ENCODE measurements at regions not wholly inside any gene's neighbourhood (a gene's known extent, or its start where the extent isn't known, plus 50 kb on each side); places are given as distances from the start of the nearest gene placed in this dataset.

GRCh38 chr10:3485057-3485686 is 299.8 kb downstream of the KLF6 start:
- no peak overlapping the region for H3K9ac ChIP-seq (ENCODE audit: low read length)
- H3K9me3 ChIP-seq (ENCODE audit: control insufficient read depth, low read depth, low read length) = no peaks in the 10 kb centered on the region
- H3K36me3 ChIP-seq (ENCODE audit: control insufficient read depth, low read depth, low read length) = no peaks in the 10 kb centered on the region
- no peak overlapping the region for H3K27ac ChIP-seq (ENCODE audit: low read length)
- no peaks in the 10 kb centered on the region for H3K27me3 ChIP-seq (ENCODE audit: control insufficient read depth, insufficient read depth, low read length)
- peaks cover 22% of the 10 kb centered on the region for H3K4me1 ChIP-seq (ENCODE audit: control insufficient read depth, low read depth, low read length)
- H3K4me3 ChIP-seq (ENCODE audit: low read length) = no peak overlapping the region

GRCh38 chr10:3484306-3485056 is 300.5 kb downstream of the KLF6 start:
- Histone ChIP-seq H3K9me3 (ENCODE audit: control insufficient read depth, low read depth, low read length) (no peaks in the 10 kb centered on the region), H3K9ac (ENCODE audit: low read length) (no peak overlapping the region), H3K4me1 (ENCODE audit: control insufficient read depth, low read depth, low read length) (peaks cover 22% of the 10 kb centered on the region), H3K4me3 (ENCODE audit: low read length) (no peak overlapping the region), H3K27ac (ENCODE audit: low read length) (no peak overlapping the region), H3K27me3 (ENCODE audit: control insufficient read depth, insufficient read depth, low read length) (no peaks in the 10 kb centered on the region), H3K36me3 (ENCODE audit: control insufficient read depth, low read depth, low read length) (no peaks in the 10 kb centered on the region)

- H3K9ac ChIP-seq (ENCODE audit: low read length) = no peak overlapping the region
- H3K36me3 ChIP-seq (ENCODE audit: control insufficient read depth, low read depth, low read length) = no peaks in the 10 kb centered on the region
- peaks cover 22% of the 10 kb centered on the region for H3K4me1 ChIP-seq (ENCODE audit: control insufficient read depth, low read depth, low read length)
- no peaks in the 10 kb centered on the region for H3K27me3 ChIP-seq (ENCODE audit: control insufficient read depth, insufficient read depth, low read length)
- no peaks in the 10 kb centered on the region for H3K9me3 ChIP-seq (ENCODE audit: control insufficient read depth, low read depth, low read length)
- H3K4me3 ChIP-seq (ENCODE audit: low read length) = no peak overlapping the region
- no peak overlapping the region for H3K27ac ChIP-seq (ENCODE audit: low read length)
These were observed 302.6 kb downstream of the KLF6 start for GRCh38 chr10:3482200-3482993.

- no peaks in the 10 kb centered on the region for H3K9me3 ChIP-seq (ENCODE audit: control insufficient read depth, low read depth, low read length)
- H3K4me3 ChIP-seq (ENCODE audit: low read length) = no peak overlapping the region
- H3K4me1 ChIP-seq (ENCODE audit: control insufficient read depth, low read depth, low read length) = peaks cover 15% of the 10 kb centered on the region
- H3K27ac ChIP-seq (ENCODE audit: low read length) = no peak overlapping the region
- no peaks in the 10 kb centered on the region for H3K36me3 ChIP-seq (ENCODE audit: control insufficient read depth, low read depth, low read length)
- H3K9ac ChIP-seq (ENCODE audit: low read length) = no peak overlapping the region
- no peaks in the 10 kb centered on the region for H3K27me3 ChIP-seq (ENCODE audit: control insufficient read depth, insufficient read depth, low read length)
These were observed 303.5 kb downstream of the KLF6 start for GRCh38 chr10:3481496-3481895.

GRCh38 chr10:3480990-3481315 is 304.1 kb downstream of the KLF6 start:
- no peak overlapping the region for H3K27ac ChIP-seq (ENCODE audit: low read length)
- H3K36me3 ChIP-seq (ENCODE audit: control insufficient read depth, low read depth, low read length) = no peaks in the 10 kb centered on the region
- peaks cover 11% of the 10 kb centered on the region for H3K4me1 ChIP-seq (ENCODE audit: control insufficient read depth, low read depth, low read length)
- no peaks in the 10 kb centered on the region for H3K27me3 ChIP-seq (ENCODE audit: control insufficient read depth, insufficient read depth, low read length)
- H3K4me3 ChIP-seq (ENCODE audit: low read length) = no peak overlapping the region
- H3K9me3 ChIP-seq (ENCODE audit: control insufficient read depth, low read depth, low read length) = no peaks in the 10 kb centered on the region
- no peak overlapping the region for H3K9ac ChIP-seq (ENCODE audit: low read length)

GRCh38 chr10:3480281-3480989 is 304.6 kb downstream of the KLF6 start:
- peaks cover 10% of the 10 kb centered on the region for H3K4me1 ChIP-seq (ENCODE audit: control insufficient read depth, low read depth, low read length)
- H3K4me3 ChIP-seq (ENCODE audit: low read length) = no peak overlapping the region
- H3K36me3 ChIP-seq (ENCODE audit: control insufficient read depth, low read depth, low read length) = no peaks in the 10 kb centered on the region
- H3K27me3 ChIP-seq (ENCODE audit: control insufficient read depth, insufficient read depth, low read length) = no peaks in the 10 kb centered on the region
- H3K9ac ChIP-seq (ENCODE audit: low read length) = no peak overlapping the region
- no peak overlapping the region for H3K27ac ChIP-seq (ENCODE audit: low read length)
- H3K9me3 ChIP-seq (ENCODE audit: control insufficient read depth, low read depth, low read length) = no peaks in the 10 kb centered on the region

GRCh38 chr10:3478632-3479240 is 306.2 kb upstream of the PITRM1 start:
- Histone ChIP-seq H3K27me3 (ENCODE audit: control insufficient read depth, insufficient read depth, low read length) (no peaks in the 10 kb centered on the region), H3K27ac (ENCODE audit: low read length) (no peak overlapping the region), H3K36me3 (ENCODE audit: control insufficient read depth, low read depth, low read length) (no peaks in the 10 kb centered on the region), H3K9ac (ENCODE audit: low read length) (no peak overlapping the region), H3K4me3 (ENCODE audit: low read length) (no peak overlapping the region), H3K9me3 (ENCODE audit: control insufficient read depth, low read depth, low read length) (no peaks in the 10 kb centered on the region), H3K4me1 (ENCODE audit: control insufficient read depth, low read depth, low read length) (peaks cover 10% of the 10 kb centered on the region)

- H3K9me3 ChIP-seq (ENCODE audit: control insufficient read depth, low read depth, low read length) = no peaks in the 10 kb centered on the region
- no peak overlapping the region for H3K9ac ChIP-seq (ENCODE audit: low read length)
- H3K27ac ChIP-seq (ENCODE audit: low read length) = no peak overlapping the region
- H3K4me1 ChIP-seq (ENCODE audit: control insufficient read depth, low read depth, low read length) = peaks cover 10% of the 10 kb centered on the region
- no peaks in the 10 kb centered on the region for H3K27me3 ChIP-seq (ENCODE audit: control insufficient read depth, insufficient read depth, low read length)
- no peaks in the 10 kb centered on the region for H3K36me3 ChIP-seq (ENCODE audit: control insufficient read depth, low read depth, low read length)
- no peak overlapping the region for H3K4me3 ChIP-seq (ENCODE audit: low read length)
These were observed 305.6 kb upstream of the PITRM1 start for GRCh38 chr10:3478153-3478552.

- no peak overlapping the region for H3K9ac ChIP-seq (ENCODE audit: low read length)
- peaks cover 12% of the 10 kb centered on the region for H3K4me1 ChIP-seq (ENCODE audit: control insufficient read depth, low read depth, low read length)
- H3K27ac ChIP-seq (ENCODE audit: low read length) = no peak overlapping the region
- H3K27me3 ChIP-seq (ENCODE audit: control insufficient read depth, insufficient read depth, low read length) = no peaks in the 10 kb centered on the region
- H3K9me3 ChIP-seq (ENCODE audit: control insufficient read depth, low read depth, low read length) = no peaks in the 10 kb centered on the region
- no peaks in the 10 kb centered on the region for H3K36me3 ChIP-seq (ENCODE audit: control insufficient read depth, low read depth, low read length)
- H3K4me3 ChIP-seq (ENCODE audit: low read length) = no peak overlapping the region
These were observed 305.1 kb upstream of the PITRM1 start for GRCh38 chr10:3477683-3478082.

- Histone ChIP-seq H3K9ac (ENCODE audit: low read length) (no peak overlapping the region), H3K27me3 (ENCODE audit: control insufficient read depth, insufficient read depth, low read length) (no peaks in the 10 kb centered on the region), H3K36me3 (ENCODE audit: control insufficient read depth, low read depth, low read length) (no peaks in the 10 kb centered on the region), H3K4me1 (ENCODE audit: control insufficient read depth, low read depth, low read length) (peaks cover 12% of the 10 kb centered on the region), H3K9me3 (ENCODE audit: control insufficient read depth, low read depth, low read length) (no peaks in the 10 kb centered on the region), H3K27ac (ENCODE audit: low read length) (no peak overlapping the region), H3K4me3 (ENCODE audit: low read length) (no peak overlapping the region)
These were observed 304.3 kb upstream of the PITRM1 start for GRCh38 chr10:3476640-3477448.
